HepG2 (cell line): ENCODE measurements at regions not wholly inside any gene's neighbourhood (a gene's known extent, or its start where the extent isn't known, plus 50 kb on each side); places are given as distances from the start of the nearest gene placed in this dataset.

Source experiments
- ATAC-seq: fragments of 200-7000 bp; cut with Tn5 transposase; 3 replicates; pipeline ENCODE4 v1.9.1; 2020; ENCODE audit warnings: mild to moderate bottlenecking, moderate library complexity
- BruUV-seq: library from RNA; stranded (reverse); fragments of 400-500 nt; replicated peaks from 2 replicates; lab custom pipeline; 2021; lab: Mats Ljungman, UMichigan
- CTCF ChIA-PET: fragments of 300-600 bp; formaldehyde crosslinking; extraction: SDS; loops from one replicate; lab custom pipeline; 2021; ENCODE audit warnings: low total read pairs, inconsistent platforms, low intra/inter-chr PET ratio; lab: Yijun Ruan, JAX
- POLR2A ChIA-PET: fragments of 350-600 bp; sonication (Branson Sonifier 250); formaldehyde crosslinking; loops from one replicate; lab custom pipeline; 2020; ENCODE audit warnings: antibody characterized with exemption, inconsistent platforms; lab: Yijun Ruan, JAX
- DNase-seq: peaks from one replicate; pipeline ENCODE4 v3.0.0-alpha.2; 2015; ENCODE audit warnings: low spot score
- FAIRE-seq: peaks from 3 replicates; lab custom pipeline; 2011; peaks lifted over from hg19 to GRCh38; lab: Jason Lieb, UNC
- H2AFZ ChIP-seq: one replicate; pipeline ENCODE4 v1.6.1; 2011; ENCODE audit warnings: low read length, inconsistent platforms
- H3K27ac ChIP-seq: fragments of 300-600 bp; 3 replicates; pipeline ENCODE4 v1.8.0; 2011; ENCODE audit warnings: mixed run types, mild to moderate bottlenecking, mixed read lengths, low read length, inconsistent platforms; ENCODE audit not compliant: insufficient read depth; ENCODE audit errors: extremely low read length
- H3K27me3 ChIP-seq, 2 experiments: fragments of 200-600 bp in 1 of 2; 2 replicates in 1 of 2; 3 replicates in 1 of 2; pipeline versions ENCODE4 v1.6.0 to v1.8.0; 2011; ENCODE audit warnings: low read length in 2 of 2, mild to moderate bottlenecking in 2 of 2, moderate library complexity in 2 of 2, inconsistent platforms in 1 of 2; ENCODE audit not compliant: insufficient read depth in 2 of 2, control insufficient read depth in 1 of 2
- H3K36me3 ChIP-seq, 2 experiments: fragments of 200-600 bp in 1 of 2; replicated peaks in 1 of 2; 2 replicates in 1 of 2; 3 replicates in 1 of 2; pipeline versions ENCODE4 v1.5.1 to v1.8.0; 2011; ENCODE audit warnings: low read length in 2 of 2, inconsistent platforms in 1 of 2; ENCODE audit not compliant: insufficient read depth in 2 of 2, control insufficient read depth in 1 of 2
- H3K4me1 ChIP-seq: 2 replicates; pipeline ENCODE4 v1.5.1; 2012; ENCODE audit warnings: low read length, inconsistent platforms; ENCODE audit not compliant: insufficient read depth
- H3K4me2 ChIP-seq: 2 replicates; pipeline ENCODE4 v1.6.0; 2011; ENCODE audit warnings: low read depth, low read length, inconsistent platforms
- H3K4me3 ChIP-seq, 3 experiments: fragments of 200-600 bp in 1 of 3; sonication (generic), shearing (Covaris generic) in 1 of 3; replicated peaks in 1 of 3; 2 replicates each; pipeline ENCODE4 v1.5.1; 2011 to 2016; ENCODE audit warnings: low read length in 3 of 3, inconsistent platforms in 2 of 3, low read depth in 2 of 3, mild to moderate bottlenecking in 2 of 3, control low read depth in 1 of 3, mixed read lengths in 1 of 3; ENCODE audit not compliant: insufficient read depth in 1 of 3
- H3K79me2 ChIP-seq: one replicate; pipeline ENCODE4 v1.6.1; 2011; ENCODE audit warnings: low read length, inconsistent platforms; ENCODE audit not compliant: insufficient read depth
- H3K9ac ChIP-seq: 2 replicates; pipeline ENCODE4 v1.6.0; 2011; ENCODE audit warnings: mild to moderate bottlenecking, low read depth, low read length, inconsistent platforms; ENCODE audit not compliant: insufficient read depth
- H3K9me3 ChIP-seq: 2 replicates; pipeline ENCODE4 v1.5.1; 2012; ENCODE audit warnings: mild to moderate bottlenecking, low read length
- H4K20me1 ChIP-seq: 2 replicates; pipeline ENCODE4 v1.6.0; 2011; ENCODE audit warnings: inconsistent platforms, mild to moderate bottlenecking, low read length, moderate library complexity; ENCODE audit not compliant: insufficient read depth
- ARHGAP35 ChIP-seq: sonication (generic); formaldehyde crosslinking; IDR thresholded peaks from 2 replicates; pipeline ENCODE4 v1.9.0; 2022; ENCODE audit warnings: mild to moderate bottlenecking, inconsistent platforms, moderate library complexity, missing genetic modification reagents, borderline replicate concordance
- CBX1 ChIP-seq: IDR thresholded peaks from one replicate; pipeline ENCODE4 v1.6.1; 2016; ENCODE audit warnings: antibody characterized with exemption, low read depth
- DDIT3 ChIP-seq: sonication (generic); formaldehyde crosslinking; IDR thresholded peaks from 2 replicates; pipeline ENCODE4 v1.4.0; 2020; ENCODE audit warnings: mild to moderate bottlenecking, missing genetic modification reagents
- ERF ChIP-seq: IDR thresholded peaks from 2 replicates; pipeline ENCODE4 v1.6.1; 2018; ENCODE audit warnings: missing biosample characterization, missing genetic modification reagents
- GLMP ChIP-seq: sonication (generic); formaldehyde crosslinking; IDR thresholded peaks from 2 replicates; pipeline ENCODE4 v1.9.0; 2021; ENCODE audit warnings: missing genetic modification reagents, mild to moderate bottlenecking, borderline replicate concordance
- PHF21A ChIP-seq: sonication (generic); formaldehyde crosslinking; IDR thresholded peaks from 2 replicates; pipeline ENCODE4 v1.5.0; 2020; ENCODE audit warnings: mild to moderate bottlenecking, missing genetic modification reagents
- POGZ ChIP-seq: sonication (generic); formaldehyde crosslinking; IDR thresholded peaks from 2 replicates; pipeline ENCODE4 v1.4.0; 2020; ENCODE audit warnings: mild to moderate bottlenecking, missing genetic modification reagents
- U2AF1 ChIP-seq: fragments of 200-400 bp; formaldehyde crosslinking; optimal IDR thresholded peaks from 2 replicates; pipeline ENCODE3; 2017; ENCODE audit warnings: mild to moderate bottlenecking, low read depth, low read length
- ZBTB20 ChIP-seq: sonication (generic); formaldehyde crosslinking; IDR thresholded peaks from 2 replicates; pipeline ENCODE4 v1.8.1; 2023; ENCODE audit warnings: missing genetic modification reagents, low read depth, mild to moderate bottlenecking, borderline replicate concordance
- ZNF180 ChIP-seq: sonication (generic); formaldehyde crosslinking; IDR thresholded peaks from 2 replicates; pipeline ENCODE4 v1.4.0; 2020; ENCODE audit warnings: low read depth, missing genetic modification reagents, borderline replicate concordance
- ZNF282 ChIP-seq: fragments of 450-650 bp; IDR thresholded peaks from 2 replicates; pipeline ENCODE4 v1.6.1; 2018; ENCODE audit not compliant: partially characterized antibody
- ZNF343 ChIP-seq: sonication (generic); formaldehyde crosslinking; IDR thresholded peaks from 2 replicates; pipeline ENCODE4 v1.4.0; 2020; ENCODE audit warnings: mild to moderate bottlenecking, missing genetic modification reagents
- ZNF446 ChIP-seq: sonication (generic); formaldehyde crosslinking; IDR thresholded peaks from 2 replicates; pipeline ENCODE4 v1.5.0; 2020; ENCODE audit warnings: mild to moderate bottlenecking, missing genetic modification reagents
- ZNF510 ChIP-seq: sonication (generic); formaldehyde crosslinking; IDR thresholded peaks from 2 replicates; pipeline ENCODE4 v1.4.0; 2020; ENCODE audit warnings: low read depth, mild to moderate bottlenecking, missing genetic modification reagents
- ZNF547 ChIP-seq: sonication (generic); formaldehyde crosslinking; IDR thresholded peaks from 2 replicates; pipeline ENCODE4 v1.5.1; 2020; ENCODE audit warnings: mild to moderate bottlenecking, missing genetic modification reagents
- ZNF850 ChIP-seq: sonication (generic); formaldehyde crosslinking; conservative IDR thresholded peaks from 2 replicates; pipeline ENCODE4 v1.9.0; 2021; ENCODE audit warnings: mild to moderate bottlenecking, missing genetic modification reagents
- WGBS: methylation state at CpG from one replicate; pipeline ENCODE4 v1.1.6; 2017; ENCODE audit warnings: low lambda C conversion rate; 5-methylcytosine and 5-hydroxymethylcytosine counted together
- in situ Hi-C: cut with HindIII; loops from 2 replicates; pipeline ENCODE4 v1.10.0; 2017; ENCODE audit warnings: low pct_unique_long_range_greater_than_20kb; ENCODE audit not compliant: extremely low pct_ligation_motif_present
- intact Hi-C: fragments of 100-400 bp; cut with micrococcal nuclease; formaldehyde crosslinking; loops from one replicate; pipeline ENCODE4 v1.10.0; 2022; ENCODE audit not compliant: unreplicated experiment
- TF ChIP-seq, protein P1 (sequence below): IDR thresholded peaks from 2 replicates; pipeline ENCODE4 v1.6.1; 2016; ENCODE audit warnings: missing compliant biosample characterization, missing genetic modification reagents, borderline replicate concordance
- TF ChIP-seq, protein P2 (sequence below): sonication (generic); formaldehyde crosslinking; IDR thresholded peaks from 2 replicates; pipeline ENCODE4 v1.8.0; 2022; ENCODE audit warnings: missing genetic modification reagents, mild to moderate bottlenecking, borderline replicate concordance

DNA sequence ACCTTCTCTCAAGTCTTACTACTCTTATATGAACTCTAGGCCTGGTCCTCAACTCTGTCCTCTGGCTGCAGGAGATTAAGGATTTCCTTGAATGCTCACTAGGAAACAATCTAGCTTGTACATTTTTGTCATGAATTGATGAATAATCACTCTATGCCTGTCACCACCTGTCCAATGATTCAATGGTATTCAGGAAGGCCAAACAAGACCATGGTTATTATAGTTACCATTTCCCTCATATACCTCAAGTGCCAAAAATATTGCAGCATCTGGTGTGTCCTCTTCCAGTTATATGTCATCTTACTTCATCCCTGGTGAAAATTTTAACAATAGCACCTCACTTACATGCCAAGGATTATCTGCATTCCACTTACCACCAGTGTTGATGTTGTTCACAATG lies 179.0 kb upstream of the MOCS2 start:
- H3K9me3 ChIP-seq, result no peaks in the 10 kb centered on the region
- no peaks in the 10 kb centered on the region for H3K79me2 ChIP-seq
- ChIA-PET POLR2A (no interaction called here), CTCF (no interaction called here)
- FAIRE-seq (no peak), DNase-seq (no peak), ATAC-seq (no peak)
- H3K4me2 ChIP-seq, result no peak overlapping the region
- no peaks in the 10 kb centered on the region for H3K4me1 ChIP-seq
- H3K36me3 ChIP-seq, result no peaks in the 10 kb centered on the region
- intact Hi-C loops, result no loop called here
- H4K20me1 ChIP-seq, result no peaks in the 10 kb centered on the region
- no peaks in the 10 kb centered on the region for H3K27me3 ChIP-seq
- no peak overlapping the region for H3K9ac ChIP-seq
- TF ChIP-seq ZNF180 (no peak), ZNF282 (no peak)
- no peak overlapping the region for H3K4me3 ChIP-seq
- in situ Hi-C loops, result no loop called here
- no peak overlapping the region for H3K27ac ChIP-seq
- BruUV-seq, result no TSS peak
- H2AFZ ChIP-seq, result no peak overlapping the region

DNA sequence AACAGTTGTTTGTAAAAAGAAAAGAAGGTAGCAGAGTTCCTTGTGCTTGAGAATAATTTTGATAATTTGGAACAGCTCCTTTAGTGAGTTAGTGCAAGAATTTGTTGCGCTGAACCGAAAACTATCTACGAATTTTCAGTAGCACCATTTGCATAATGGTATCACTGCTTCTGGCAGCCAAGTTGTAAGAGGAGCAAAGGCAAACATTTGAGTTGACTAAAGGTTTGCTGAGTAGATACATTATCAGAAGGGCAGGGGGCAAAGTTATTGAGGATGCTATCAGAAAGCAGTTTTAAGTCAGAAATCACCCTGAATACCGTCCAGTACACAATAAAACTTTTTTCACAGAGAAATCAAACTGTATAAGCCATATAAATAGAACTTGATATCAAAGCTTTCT lies 181.5 kb upstream of the MOCS2 start:
- CTCF ChIA-PET, result no interaction called here
- FAIRE-seq, result no peak
- WGBS, result 4% methylated on average over 4 of the region's 4 CpGs
- H3K27ac ChIP-seq, result no peak overlapping the region
- in situ Hi-C loops, result no loop called here
- no TSS peak for BruUV-seq
- no peaks in the 10 kb centered on the region for H3K9me3 ChIP-seq
- no peak overlapping the region for H3K4me2 ChIP-seq
- no peaks in the 10 kb centered on the region for H3K27me3 ChIP-seq
- intact Hi-C loops, result no loop called here
- POLR2A ChIA-PET, result no interaction called here
- H2AFZ ChIP-seq, result no peak overlapping the region
- H3K4me1 ChIP-seq, result no peaks in the 10 kb centered on the region
- DNase-seq, result no peak
- H3K36me3 ChIP-seq, result no peaks in the 10 kb centered on the region
- no peak for ATAC-seq
- no peaks in the 10 kb centered on the region for H3K79me2 ChIP-seq
- H4K20me1 ChIP-seq, result no peaks in the 10 kb centered on the region
- no peak overlapping the region for H3K9ac ChIP-seq
- H3K4me3 ChIP-seq, result no peak overlapping the region
- TF ChIP-seq ZNF850 (CRISPR knock-in tag), result no peak
- TF ChIP-seq ZBTB20 (CRISPR knock-in tag), result no peak
- TF ChIP-seq CBX1, result no peak
- TF ChIP-seq ZNF446 (CRISPR knock-in tag), result no peak
- TF ChIP-seq PHF21A (CRISPR knock-in tag), result no peak
- TF ChIP-seq, protein P1, sequence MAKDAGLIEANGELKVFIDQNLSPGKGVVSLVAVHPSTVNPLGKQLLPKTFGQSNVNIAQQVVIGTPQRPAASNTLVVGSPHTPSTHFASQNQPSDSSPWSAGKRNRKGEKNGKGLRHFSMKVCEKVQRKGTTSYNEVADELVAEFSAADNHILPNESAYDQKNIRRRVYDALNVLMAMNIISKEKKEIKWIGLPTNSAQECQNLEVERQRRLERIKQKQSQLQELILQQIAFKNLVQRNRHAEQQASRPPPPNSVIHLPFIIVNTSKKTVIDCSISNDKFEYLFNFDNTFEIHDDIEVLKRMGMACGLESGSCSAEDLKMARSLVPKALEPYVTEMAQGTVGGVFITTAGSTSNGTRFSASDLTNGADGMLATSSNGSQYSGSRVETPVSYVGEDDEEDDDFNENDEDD (CRISPR knock-in tag), result no peak
- TF ChIP-seq ZNF343 (CRISPR knock-in tag), result no peak
- TF ChIP-seq, protein P2, sequence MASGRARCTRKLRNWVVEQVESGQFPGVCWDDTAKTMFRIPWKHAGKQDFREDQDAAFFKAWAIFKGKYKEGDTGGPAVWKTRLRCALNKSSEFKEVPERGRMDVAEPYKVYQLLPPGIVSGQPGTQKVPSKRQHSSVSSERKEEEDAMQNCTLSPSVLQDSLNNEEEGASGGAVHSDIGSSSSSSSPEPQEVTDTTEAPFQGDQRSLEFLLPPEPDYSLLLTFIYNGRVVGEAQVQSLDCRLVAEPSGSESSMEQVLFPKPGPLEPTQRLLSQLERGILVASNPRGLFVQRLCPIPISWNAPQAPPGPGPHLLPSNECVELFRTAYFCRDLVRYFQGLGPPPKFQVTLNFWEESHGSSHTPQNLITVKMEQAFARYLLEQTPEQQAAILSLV (CRISPR knock-in tag), result no peak
- no peak for TF ChIP-seq ZNF547 (CRISPR knock-in tag)
- TF ChIP-seq ERF, result no peak
- TF ChIP-seq DDIT3, result no peak
- no peak for TF ChIP-seq ARHGAP35 (CRISPR knock-in tag)
- TF ChIP-seq U2AF1, result no peak
- no peak for TF ChIP-seq GLMP (CRISPR knock-in tag)
- no peak for TF ChIP-seq ZNF510
- no peak for TF ChIP-seq ZNF180
- no peak for TF ChIP-seq POGZ
